ENCODE measurements at regions not wholly inside any gene's neighbourhood (a gene's known extent, or its start where the extent isn't known, plus 50 kb on each side); places are given as distances from the start of the nearest gene placed in this dataset.

- in situ Hi-C loops (cut with HindIII; ENCODE audit: low sequenced_read_pairs), result no loop called here
- no peak for TF ChIP-seq CTCF (IDR thresholded peaks at IDR 0.05; ENCODE audit: low read depth, low read length)
- no peak overlapping the region for H3K4me3 ChIP-seq (ENCODE audit: low read depth, low read length)
- no peak for DNase-seq (ENCODE audit: low read depth, low spot score)
These were observed 59.2 kb upstream of the MARCHF10 start for GRCh38 chr17:62867303-62867702.

- no peak for TF ChIP-seq CTCF (IDR thresholded peaks at IDR 0.05; ENCODE audit: low read depth, low read length)
- in situ Hi-C loops (cut with HindIII; ENCODE audit: low sequenced_read_pairs), result no loop called here
These were observed 58.4 kb upstream of the MARCHF10 start for GRCh38 chr17:62866471-62866870.

GRCh38 chr17:62865586-62865985, 57.5 kb upstream of the MARCHF10 start:
- H3K4me3 ChIP-seq (ENCODE audit: low read depth, low read length), result no peak overlapping the region
- no peak for DNase-seq (ENCODE audit: low read depth, low spot score)
- in situ Hi-C loops (cut with HindIII; ENCODE audit: low sequenced_read_pairs), result no loop called here
- no peak for TF ChIP-seq CTCF (IDR thresholded peaks at IDR 0.05; ENCODE audit: low read depth, low read length)

More at GRCh38 chr17:62866471-62866870, 58.4 kb upstream of the MARCHF10 start:
- DNase-seq (ENCODE audit: low read depth, low spot score), result no peak
- H3K4me3 ChIP-seq (ENCODE audit: low read depth, low read length), result no peak overlapping the region

GRCh38 chr17:62862251-62862650, 54.1 kb upstream of the MARCHF10 start:
- TF ChIP-seq CTCF (IDR thresholded peaks at IDR 0.05; ENCODE audit: low read depth, low read length), result no peak
- DNase-seq (ENCODE audit: low read depth, low spot score), result no peak
- no peak overlapping the region for H3K4me3 ChIP-seq (ENCODE audit: low read depth, low read length)
- in situ Hi-C loops (cut with HindIII; ENCODE audit: low sequenced_read_pairs), result no loop called here

GRCh38 chr17:62860962-62861873, 53.1 kb upstream of the MARCHF10 start:
- peak; percentile 22 for DNase-seq (ENCODE audit: low read depth, low spot score)
- no peak for TF ChIP-seq CTCF (IDR thresholded peaks at IDR 0.05; ENCODE audit: low read depth, low read length)
- H3K4me3 ChIP-seq (ENCODE audit: low read depth, low read length), result no peak overlapping the region
- in situ Hi-C loops (cut with HindIII; ENCODE audit: low sequenced_read_pairs), result no loop called here

- peak; percentile 59 for DNase-seq (ENCODE audit: low read depth, low spot score)
- in situ Hi-C loops (cut with HindIII; ENCODE audit: low sequenced_read_pairs), result no loop called here
- no peak overlapping the region for H3K4me3 ChIP-seq (ENCODE audit: low read depth, low read length)
These were observed 51.0 kb upstream of the MARCHF10 start for GRCh38 chr17:62859146-62859545.

More at GRCh38 chr17:62859146-62859545, 51.0 kb upstream of the MARCHF10 start:
- no peak for TF ChIP-seq CTCF (IDR thresholded peaks at IDR 0.05; ENCODE audit: low read depth, low read length)

Data from astrocyte of the spinal cord (primary cell).